ENCODE measurements at regions not wholly inside any gene's neighbourhood (a gene's known extent, or its start where the extent isn't known, plus 50 kb on each side); places are given as distances from the start of the nearest gene placed in this dataset.

- Histone ChIP-seq H3K36me3 (no peaks in the 10 kb centered on the region), H3K27ac (no peak overlapping the region), H3K27me3 (no peaks in the 10 kb centered on the region), H3K4me3 (no peak overlapping the region), H3K4me1 (no peaks in the 10 kb centered on the region), H3K9me3 (no peaks in the 10 kb centered on the region)
- TF ChIP-seq CTCF (IDR thresholded peaks at IDR 0.05), result no peak
- no peak for TF ChIP-seq POLR2A (IDR thresholded peaks at IDR 0.05)
- TF ChIP-seq POLR2AphosphoS5 (IDR thresholded peaks at IDR 0.05), result no peak
- intact Hi-C loops (cut with DNase I; ENCODE audit: low total_unique reads), result no loop called here
- no peak for DNase-seq (ENCODE audit: low spot score in 2 of 2)
These were observed 739.5 kb upstream of the SLC39A10 start for GRCh38 chr2:194917519-194917918.

GRCh38 chr2:194915485-194915884 is 741.5 kb upstream of the SLC39A10 start:
- intact Hi-C loops (cut with DNase I; ENCODE audit: low total_unique reads), result no loop called here
- TF ChIP-seq POLR2AphosphoS5 (IDR thresholded peaks at IDR 0.05) (no peak), POLR2A (IDR thresholded peaks at IDR 0.05) (no peak), CTCF (IDR thresholded peaks at IDR 0.05) (no peak)
- Histone ChIP-seq H3K4me3 (no peak overlapping the region), H3K36me3 (no peaks in the 10 kb centered on the region), H3K27ac (no peak overlapping the region), H3K9me3 (no peaks in the 10 kb centered on the region), H3K27me3 (no peaks in the 10 kb centered on the region), H3K4me1 (no peaks in the 10 kb centered on the region)
- no peak for DNase-seq (ENCODE audit: low spot score in 2 of 2)

- intact Hi-C loops (cut with DNase I; ENCODE audit: low total_unique reads), result no loop called here
- Histone ChIP-seq H3K27ac (no peak overlapping the region), H3K27me3 (no peaks in the 10 kb centered on the region), H3K36me3 (no peaks in the 10 kb centered on the region), H3K4me1 (no peaks in the 10 kb centered on the region), H3K9me3 (peaks cover 0 to 9% of the 10 kb centered on the region in 2 donors), H3K4me3 (no peak overlapping the region)
- DNase-seq (ENCODE audit: low spot score in 2 of 2), result no peak
- TF ChIP-seq CTCF (IDR thresholded peaks at IDR 0.05) (no peak), POLR2A (IDR thresholded peaks at IDR 0.05) (no peak), POLR2AphosphoS5 (IDR thresholded peaks at IDR 0.05) (no peak)
These were observed 749.5 kb upstream of the SLC39A10 start for GRCh38 chr2:194907569-194907968.

- H3K4me3 ChIP-seq, result no peak overlapping the region
- H3K9me3 ChIP-seq, result no peaks in the 10 kb centered on the region
- intact Hi-C loops (cut with DNase I; ENCODE audit: low total_unique reads), result no loop called here
- H3K4me1 ChIP-seq, result no peaks in the 10 kb centered on the region
- H3K36me3 ChIP-seq, result no peaks in the 10 kb centered on the region
- no peak overlapping the region for H3K27ac ChIP-seq
- H3K27me3 ChIP-seq, result no peaks in the 10 kb centered on the region
- DNase-seq (ENCODE audit: low spot score in 2 of 2), result no peak
- TF ChIP-seq POLR2A (IDR thresholded peaks at IDR 0.05) (no peak), CTCF (IDR thresholded peaks at IDR 0.05) (no peak), POLR2AphosphoS5 (IDR thresholded peaks at IDR 0.05) (no peak)
These were observed 760.2 kb upstream of the SLC39A10 start for GRCh38 chr2:194896871-194897270.

GRCh38 chr2:194883711-194884110 is 773.3 kb upstream of the SLC39A10 start:
- intact Hi-C loops (cut with DNase I; ENCODE audit: low total_unique reads), result no loop called here
- no peaks in the 10 kb centered on the region for H3K27me3 ChIP-seq
- H3K27ac ChIP-seq, result no peak overlapping the region
- H3K4me3 ChIP-seq, result no peak overlapping the region
- no peaks in the 10 kb centered on the region for H3K36me3 ChIP-seq
- H3K9me3 ChIP-seq, result no peaks in the 10 kb centered on the region
- no peaks in the 10 kb centered on the region for H3K4me1 ChIP-seq
- TF ChIP-seq POLR2AphosphoS5 (IDR thresholded peaks at IDR 0.05), result no peak
- TF ChIP-seq CTCF (IDR thresholded peaks at IDR 0.05), result no peak
- no peak for TF ChIP-seq POLR2A (IDR thresholded peaks at IDR 0.05)
- no peak for DNase-seq (ENCODE audit: low spot score in 2 of 2)

All from breast epithelium (tissue), 4 donors.